Progenitor cell of endocrine pancreas (in vitro differentiated cells): ENCODE measurements at regions not wholly inside any gene's neighbourhood (a gene's known extent, or its start where the extent isn't known, plus 50 kb on each side); places are given as distances from the start of the nearest gene placed in this dataset.

Experiments used
- DNase-seq: peaks from one replicate; pipeline ENCODE4 v3.0.0; 2021; ENCODE audit warnings: low spot score; ENCODE audit not compliant: unreplicated experiment
- H3K27ac Mint-ChIP-seq: 2 replicates; pipeline ENCODE4 v1.8.0; 2021; ENCODE audit warnings: mild to moderate bottlenecking, moderate library complexity, mixed read lengths
- H3K27me3 Mint-ChIP-seq: 2 replicates; pipeline ENCODE4 v1.8.0; 2021; ENCODE audit warnings: mixed read lengths
- H3K36me3 Mint-ChIP-seq: 2 replicates; pipeline ENCODE4 v1.8.0; 2022; ENCODE audit warnings: mixed read lengths; ENCODE audit not compliant: insufficient read depth
- H3K4me1 Mint-ChIP-seq: 2 replicates; pipeline ENCODE4 v1.8.0; 2021; ENCODE audit warnings: low read depth, mixed read lengths
- H3K4me3 Mint-ChIP-seq: 2 replicates; pipeline ENCODE4 v1.8.0; 2021; ENCODE audit warnings: low read depth, mild to moderate bottlenecking, moderate library complexity, mixed read lengths
- H3K9me3 Mint-ChIP-seq: 2 replicates; pipeline ENCODE4 v1.8.0; 2021; ENCODE audit warnings: low read depth, mixed read lengths
- CTCF ChIP-seq: fragments of 200-600 bp; sonication (generic); IDR thresholded peaks from one replicate; pipeline ENCODE4 v1.5.0; 2021; ENCODE audit warnings: antibody characterized with exemption, mild to moderate bottlenecking; ENCODE audit not compliant: unreplicated experiment

DNA sequence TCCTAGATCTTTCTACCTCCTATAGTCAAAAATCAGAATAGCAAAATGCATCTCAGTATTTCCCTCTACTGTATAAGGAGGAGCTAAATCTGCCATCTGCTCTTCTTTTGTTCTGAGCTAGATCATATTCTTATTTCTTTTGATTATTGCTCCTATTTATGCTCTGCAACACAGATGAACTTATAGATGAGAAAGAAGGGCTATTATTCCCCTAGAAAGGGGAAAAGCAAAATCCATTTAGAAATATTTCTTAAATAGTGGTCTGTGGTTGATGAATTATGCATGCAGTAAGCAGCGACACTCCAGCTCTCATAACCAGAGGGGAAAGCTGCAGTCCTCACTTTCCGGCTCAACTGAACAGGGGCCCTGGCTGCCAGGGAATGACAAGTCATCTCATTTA lies 207.3 kb upstream of the SORCS1 start:
- Mint-ChIP-seq H3K27ac (no peak overlapping the region), H3K27me3 (no peaks in the 10 kb centered on the region), H3K36me3 (no peaks in the 10 kb centered on the region), H3K4me1 (no peaks in the 10 kb centered on the region), H3K9me3 (no peaks in the 10 kb centered on the region), H3K4me3 (no peak overlapping the region)
- no peak for TF ChIP-seq CTCF
- DNase-seq = no peak

DNA sequence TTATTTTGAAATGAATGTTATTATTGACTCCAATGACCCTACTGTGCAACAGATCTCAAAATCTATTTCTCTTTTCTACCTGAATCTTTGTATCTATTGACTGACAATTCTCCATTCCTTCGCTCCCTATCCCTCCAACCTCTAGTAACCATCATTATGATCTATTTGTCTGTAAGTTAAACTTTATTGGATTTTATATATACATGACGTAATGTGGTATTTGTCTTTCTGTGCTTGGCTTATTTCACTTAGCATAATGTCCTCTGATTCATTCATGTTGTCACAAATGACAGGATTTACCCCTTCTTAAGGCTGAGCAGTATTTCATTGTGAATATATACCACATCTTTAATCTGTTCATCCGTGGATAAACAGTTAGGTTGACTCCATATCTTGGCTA lies 200.4 kb upstream of the SORCS1 start:
- Mint-ChIP-seq H3K9me3 (no peaks in the 10 kb centered on the region), H3K4me3 (no peak overlapping the region), H3K27me3 (no peaks in the 10 kb centered on the region), H3K4me1 (no peaks in the 10 kb centered on the region), H3K27ac (no peak overlapping the region), H3K36me3 (no peaks in the 10 kb centered on the region)
- no peak for TF ChIP-seq CTCF
- no peak for DNase-seq

- no peaks in the 10 kb centered on the region for H3K27me3 Mint-ChIP-seq
Measured at GRCh38 chr10:107362306-107362705, 197.8 kb upstream of the SORCS1 start.

DNA sequence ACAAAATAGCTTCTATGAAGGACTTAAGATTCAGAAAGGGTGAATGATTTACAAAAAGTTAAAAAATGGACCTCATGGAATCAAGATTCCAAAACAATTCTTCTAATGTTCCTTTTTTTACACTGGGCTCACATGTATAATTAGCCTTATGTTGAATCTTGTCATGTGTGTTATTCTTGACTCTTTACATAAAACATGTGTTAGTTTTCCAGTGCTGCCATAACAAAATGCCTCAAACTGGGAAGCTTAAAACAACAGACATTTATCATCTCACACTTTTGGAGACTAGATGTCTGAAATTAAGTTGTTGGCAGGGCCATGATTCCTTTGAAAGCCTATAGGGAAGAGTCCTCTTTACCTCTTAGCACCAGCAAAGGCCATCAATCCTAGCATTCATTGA lies 192.5 kb upstream of the SORCS1 start:
- no peaks in the 10 kb centered on the region for H3K36me3 Mint-ChIP-seq
- no peak overlapping the region for H3K27ac Mint-ChIP-seq
- no peak overlapping the region for H3K4me3 Mint-ChIP-seq
- H3K4me1 Mint-ChIP-seq = no peaks in the 10 kb centered on the region
- peaks cover 5% of the 10 kb centered on the region for H3K9me3 Mint-ChIP-seq
- H3K27me3 Mint-ChIP-seq = no peaks in the 10 kb centered on the region
- no peak for DNase-seq
- TF ChIP-seq CTCF = no peak

More at GRCh38 chr10:107362306-107362705, 197.8 kb upstream of the SORCS1 start:
- H3K36me3 Mint-ChIP-seq = no peaks in the 10 kb centered on the region
- no peak overlapping the region for H3K4me3 Mint-ChIP-seq
- no peak overlapping the region for H3K27ac Mint-ChIP-seq
- H3K4me1 Mint-ChIP-seq = no peaks in the 10 kb centered on the region
- no peak for TF ChIP-seq CTCF
- no peak for DNase-seq
- no peaks in the 10 kb centered on the region for H3K9me3 Mint-ChIP-seq

DNA sequence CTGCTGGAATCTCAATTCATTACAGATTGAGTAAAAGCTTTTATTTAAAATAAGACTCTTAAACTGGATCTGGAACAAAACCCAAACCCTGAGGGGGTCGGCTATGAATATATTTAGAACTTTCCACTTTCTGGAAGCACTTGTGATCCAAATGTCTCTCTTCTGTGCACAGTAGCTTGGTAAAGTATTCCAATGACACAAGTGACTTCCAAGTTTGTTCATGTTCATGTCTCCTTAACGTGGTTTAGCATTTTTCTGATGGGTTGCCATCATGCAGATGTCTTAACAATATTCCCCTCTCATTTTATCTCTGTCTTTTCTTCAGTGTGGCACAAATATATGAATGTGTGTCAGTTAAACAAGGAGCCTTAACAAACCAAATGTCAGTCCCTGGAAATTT lies 191.9 kb upstream of the SORCS1 start:
- no peaks in the 10 kb centered on the region for H3K36me3 Mint-ChIP-seq
- no peak for TF ChIP-seq CTCF
- H3K27ac Mint-ChIP-seq = no peak overlapping the region
- no peak for DNase-seq
- no peak overlapping the region for H3K4me3 Mint-ChIP-seq
- no peaks in the 10 kb centered on the region for H3K27me3 Mint-ChIP-seq
- peaks cover 5% of the 10 kb centered on the region for H3K9me3 Mint-ChIP-seq
- no peaks in the 10 kb centered on the region for H3K4me1 Mint-ChIP-seq

DNA sequence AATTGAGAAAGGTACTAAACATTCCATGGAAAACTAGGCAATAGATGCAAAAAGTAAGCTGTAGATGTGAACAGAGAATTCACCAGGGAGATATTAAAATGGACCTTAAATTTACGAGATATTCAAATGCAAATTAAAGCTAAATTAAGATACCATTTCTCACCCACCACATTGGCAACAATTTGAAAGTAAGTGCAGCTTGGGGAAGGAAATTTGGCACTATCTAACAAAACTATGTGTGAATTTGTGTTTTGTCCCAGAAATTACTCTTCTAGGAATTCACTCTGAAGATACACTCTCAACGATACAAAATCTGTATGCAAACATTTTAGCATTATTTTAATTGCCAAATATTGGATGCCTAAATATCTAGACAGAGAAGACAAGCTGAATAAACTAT lies 178.2 kb upstream of the SORCS1 start:
- H3K4me3 Mint-ChIP-seq = no peak overlapping the region
- TF ChIP-seq CTCF = no peak
- no peak overlapping the region for H3K27ac Mint-ChIP-seq
- H3K36me3 Mint-ChIP-seq = no peaks in the 10 kb centered on the region
- peaks cover 4% of the 10 kb centered on the region for H3K9me3 Mint-ChIP-seq
- no peaks in the 10 kb centered on the region for H3K4me1 Mint-ChIP-seq
- no peak for DNase-seq
- H3K27me3 Mint-ChIP-seq = no peaks in the 10 kb centered on the region
